Hepatocyte (in vitro differentiated cells): ENCODE measurements at regions not wholly inside any gene's neighbourhood (a gene's known extent, or its start where the extent isn't known, plus 50 kb on each side); places are given as distances from the start of the nearest gene placed in this dataset.

Source experiments
- DNase-seq: peaks from one replicate; pipeline ENCODE4 v3.0.0-alpha.2; 2016; ENCODE audit warnings: low spot score
- H2AFZ ChIP-seq: fragments of 200-600 bp; sonication (generic); 2 replicates; pipeline ENCODE4 v1.6.0; 2016; ENCODE audit warnings: antibody characterized with exemption, mild to moderate bottlenecking
- H3K27ac ChIP-seq: fragments of 200-600 bp; sonication (generic); 2 replicates; pipeline ENCODE4 v1.5.1; 2016; ENCODE audit warnings: mild to moderate bottlenecking
- H3K27me3 ChIP-seq: fragments of 200-600 bp; sonication (generic); 2 replicates; pipeline ENCODE4 v1.6.1; 2016
- H3K36me3 ChIP-seq: fragments of 200-600 bp; sonication (generic); replicated peaks from 2 replicates; pipeline ENCODE4 v1.5.1; 2016; ENCODE audit warnings: low read depth; ENCODE audit not compliant: insufficient read depth
- H3K4me1 ChIP-seq: fragments of 200-600 bp; sonication (generic); 2 replicates; pipeline ENCODE4 v1.5.1; 2016; ENCODE audit warnings: mild to moderate bottlenecking, moderate library complexity; ENCODE audit not compliant: insufficient read depth
- H3K4me2 ChIP-seq: fragments of 200-600 bp; sonication (generic); 2 replicates; pipeline ENCODE4 v1.6.0; 2016
- H3K4me3 ChIP-seq: fragments of 200-600 bp; sonication (generic); 2 replicates; pipeline ENCODE4 v1.5.1; 2016; ENCODE audit warnings: mild to moderate bottlenecking
- H3K79me2 ChIP-seq: fragments of 200-600 bp; sonication (generic); 2 replicates; pipeline ENCODE4 v1.6.0; 2017; ENCODE audit warnings: mild to moderate bottlenecking
- H3K9me2 ChIP-seq: fragments of 200-600 bp; sonication (generic); replicated peaks from 2 replicates; pipeline ENCODE4 v1.6.0; 2017; ENCODE audit warnings: mild to moderate bottlenecking; ENCODE audit not compliant: insufficient read depth
- H3K9me3 ChIP-seq: fragments of 200-600 bp; sonication (generic); 2 replicates; pipeline ENCODE4 v1.5.1; 2016; ENCODE audit warnings: low read depth, mild to moderate bottlenecking
- H4K20me1 ChIP-seq: fragments of 200-600 bp; sonication (generic); 2 replicates; pipeline ENCODE4 v1.6.0; 2016; ENCODE audit warnings: mild to moderate bottlenecking; ENCODE audit not compliant: insufficient read depth, poor library complexity, severe bottlenecking
- EZH2 ChIP-seq: fragments of 200-600 bp; sonication (generic); IDR thresholded peaks from 2 replicates; pipeline ENCODE4 v1.6.1; 2016; ENCODE audit warnings: antibody characterized with exemption, mild to moderate bottlenecking, borderline replicate concordance
- EZH2phosphoT487 ChIP-seq: fragments of 200-600 bp; sonication (generic); IDR thresholded peaks from one replicate; pipeline ENCODE4 v1.6.1; 2018; ENCODE audit warnings: antibody characterized with exemption, mild to moderate bottlenecking, low read depth, moderate library complexity; ENCODE audit not compliant: unreplicated experiment, severe bottlenecking
- WGBS: methylation state at CpG from one replicate; pipeline ENCODE4 v1.1.6; 2016; ENCODE audit warnings: low lambda C conversion rate; ENCODE audit errors: missing lambda C conversion rate; 5-methylcytosine and 5-hydroxymethylcytosine counted together
- TF ChIP-seq, protein P1 (sequence below): fragments of 200-600 bp; sonication (generic); IDR thresholded peaks from 2 replicates; pipeline ENCODE4 v1.5.1; 2016; ENCODE audit warnings: antibody characterized with exemption, mild to moderate bottlenecking; ENCODE audit not compliant: poor library complexity

- TF ChIP-seq EZH2 (no peak), EZH2phosphoT487 (no peak)
- TF ChIP-seq, protein P1, sequence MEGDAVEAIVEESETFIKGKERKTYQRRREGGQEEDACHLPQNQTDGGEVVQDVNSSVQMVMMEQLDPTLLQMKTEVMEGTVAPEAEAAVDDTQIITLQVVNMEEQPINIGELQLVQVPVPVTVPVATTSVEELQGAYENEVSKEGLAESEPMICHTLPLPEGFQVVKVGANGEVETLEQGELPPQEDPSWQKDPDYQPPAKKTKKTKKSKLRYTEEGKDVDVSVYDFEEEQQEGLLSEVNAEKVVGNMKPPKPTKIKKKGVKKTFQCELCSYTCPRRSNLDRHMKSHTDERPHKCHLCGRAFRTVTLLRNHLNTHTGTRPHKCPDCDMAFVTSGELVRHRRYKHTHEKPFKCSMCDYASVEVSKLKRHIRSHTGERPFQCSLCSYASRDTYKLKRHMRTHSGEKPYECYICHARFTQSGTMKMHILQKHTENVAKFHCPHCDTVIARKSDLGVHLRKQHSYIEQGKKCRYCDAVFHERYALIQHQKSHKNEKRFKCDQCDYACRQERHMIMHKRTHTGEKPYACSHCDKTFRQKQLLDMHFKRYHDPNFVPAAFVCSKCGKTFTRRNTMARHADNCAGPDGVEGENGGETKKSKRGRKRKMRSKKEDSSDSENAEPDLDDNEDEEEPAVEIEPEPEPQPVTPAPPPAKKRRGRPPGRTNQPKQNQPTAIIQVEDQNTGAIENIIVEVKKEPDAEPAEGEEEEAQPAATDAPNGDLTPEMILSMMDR: no peak
- H3K36me3 ChIP-seq: no peaks in the 10 kb centered on the region
- WGBS: 57% methylated on average over 2 of the region's 2 CpGs
Observed at GRCh38 chr5:125294844-125295243, 548.4 kb upstream of the ZNF608 start.

DNA sequence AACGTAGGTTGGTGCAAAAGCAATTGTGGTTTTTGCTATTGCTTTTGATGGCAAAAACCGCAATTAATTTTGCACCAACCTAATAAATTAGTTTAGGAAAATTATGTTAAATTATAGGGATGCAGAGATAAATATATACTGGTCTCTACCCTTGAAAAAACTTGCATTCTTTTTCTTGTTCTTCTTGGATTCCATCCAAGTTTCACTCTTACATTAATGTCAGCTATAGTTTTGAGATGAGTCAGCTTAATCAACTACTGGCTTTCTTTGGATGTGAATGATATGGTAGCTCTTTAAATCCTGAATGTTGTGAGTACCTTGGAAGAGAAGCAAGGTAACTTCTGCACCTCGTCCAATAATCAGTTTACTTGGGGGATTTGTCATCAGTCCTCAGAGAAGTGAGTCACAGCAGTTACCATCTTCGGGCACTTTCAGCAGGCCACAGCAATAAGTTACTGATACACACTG is 549.0 kb upstream of the ZNF608 start:
- Histone ChIP-seq H3K36me3 (no peaks in the 10 kb centered on the region), H2AFZ (no peak overlapping the region), H4K20me1 (no peaks in the 10 kb centered on the region), H3K4me3 (no peak overlapping the region), H3K4me2 (no peak overlapping the region), H3K9me3 (no peaks in the 10 kb centered on the region), H3K27ac (no peak overlapping the region), H3K9me2 (no peaks in the 10 kb centered on the region), H3K4me1 (no peaks in the 10 kb centered on the region), H3K27me3 (no peaks in the 10 kb centered on the region), H3K79me2 (no peaks in the 10 kb centered on the region)
- TF ChIP-seq EZH2phosphoT487 (no peak), EZH2 (no peak)
- TF ChIP-seq, protein P1: no peak
- WGBS: 65% methylated on average over 4 of the region's 4 CpGs
- DNase-seq: no peak

More at GRCh38 chr5:125294844-125295243, 548.4 kb upstream of the ZNF608 start:
- Histone ChIP-seq H4K20me1 (no peaks in the 10 kb centered on the region), H3K27ac (no peak overlapping the region), H3K4me3 (no peak overlapping the region), H3K9me2 (no peaks in the 10 kb centered on the region), H3K79me2 (no peaks in the 10 kb centered on the region), H3K4me1 (no peaks in the 10 kb centered on the region), H3K27me3 (no peaks in the 10 kb centered on the region), H3K4me2 (no peak overlapping the region), H2AFZ (no peak overlapping the region), H3K9me3 (no peaks in the 10 kb centered on the region)
- DNase-seq: no peak

- TF ChIP-seq EZH2phosphoT487 (no peak), EZH2 (no peak)
- TF ChIP-seq, protein P1: no peak
- no peak overlapping the region for H3K4me2 ChIP-seq
- no peak overlapping the region for H2AFZ ChIP-seq
- H3K27ac ChIP-seq: no peak overlapping the region
- H4K20me1 ChIP-seq: no peaks in the 10 kb centered on the region
- no peaks in the 10 kb centered on the region for H3K9me2 ChIP-seq
- H3K79me2 ChIP-seq: no peaks in the 10 kb centered on the region
- DNase-seq: no peak
- H3K4me1 ChIP-seq: no peaks in the 10 kb centered on the region
- H3K9me3 ChIP-seq: no peaks in the 10 kb centered on the region
- H3K27me3 ChIP-seq: no peaks in the 10 kb centered on the region
- H3K36me3 ChIP-seq: no peaks in the 10 kb centered on the region
- H3K4me3 ChIP-seq: no peak overlapping the region
Observed at GRCh38 chr5:125298258-125298657, 551.8 kb upstream of the ZNF608 start.

GRCh38 chr5:125298746-125299379 is 552.4 kb upstream of the ZNF608 start:
- Histone ChIP-seq H3K9me2 (no peaks in the 10 kb centered on the region), H3K9me3 (no peaks in the 10 kb centered on the region), H3K36me3 (no peaks in the 10 kb centered on the region), H2AFZ (no peak overlapping the region), H3K4me1 (no peaks in the 10 kb centered on the region), H3K4me2 (no peak overlapping the region), H3K4me3 (no peak overlapping the region), H3K27ac (no peak overlapping the region), H3K27me3 (no peaks in the 10 kb centered on the region), H4K20me1 (no peaks in the 10 kb centered on the region), H3K79me2 (no peaks in the 10 kb centered on the region)
- TF ChIP-seq, protein P1: no peak
- TF ChIP-seq EZH2 (no peak), EZH2phosphoT487 (no peak)
- no peak for DNase-seq
- WGBS: 63% methylated on average over 1 of the region's 1 CpG
